Testis (tissue), 2 donors: ENCODE measurements at regions not wholly inside any gene's neighbourhood (a gene's known extent, or its start where the extent isn't known, plus 50 kb on each side); places are given as distances from the start of the nearest gene placed in this dataset.

Experiments used
- POLR2A ChIP-seq: fragments of 450-650 bp; IDR thresholded peaks from one replicate; pipeline ENCODE4 v1.6.1; 2017; ENCODE audit warnings: antibody characterized with exemption, mild to moderate bottlenecking, moderate library complexity
- TF ChIP-seq, protein P1 (sequence below), 3 experiments: fragments of 450-650 bp in 2 of 3; fragments of 200-600 bp in 1 of 3; sonication (generic) in 1 of 3; IDR thresholded peaks; one replicate each; pipeline ENCODE4 v1.5.1; 2016 to 2019; ENCODE audit warnings: antibody characterized with exemption in 3 of 3, mild to moderate bottlenecking in 2 of 3, moderate library complexity in 1 of 3

DNA sequence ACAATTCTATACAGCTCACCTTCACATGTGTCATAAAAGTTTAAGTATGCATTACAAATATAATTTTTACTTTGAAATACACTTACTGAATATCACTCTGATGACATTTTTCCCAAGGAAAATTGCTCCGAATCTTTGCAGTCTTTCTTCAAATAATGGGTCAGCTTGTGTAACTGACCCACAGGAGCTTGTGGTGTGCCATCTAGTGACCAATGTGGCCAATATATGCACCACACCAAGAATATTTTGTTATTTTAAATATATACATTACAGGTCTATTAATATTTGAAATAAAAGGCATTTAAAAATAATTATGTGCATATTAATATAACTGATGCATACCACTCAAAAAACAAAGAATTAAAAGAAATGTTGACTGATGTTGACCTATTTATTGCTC, 271.4 kb downstream of the TBX15 start:
- TF ChIP-seq, protein P1, sequence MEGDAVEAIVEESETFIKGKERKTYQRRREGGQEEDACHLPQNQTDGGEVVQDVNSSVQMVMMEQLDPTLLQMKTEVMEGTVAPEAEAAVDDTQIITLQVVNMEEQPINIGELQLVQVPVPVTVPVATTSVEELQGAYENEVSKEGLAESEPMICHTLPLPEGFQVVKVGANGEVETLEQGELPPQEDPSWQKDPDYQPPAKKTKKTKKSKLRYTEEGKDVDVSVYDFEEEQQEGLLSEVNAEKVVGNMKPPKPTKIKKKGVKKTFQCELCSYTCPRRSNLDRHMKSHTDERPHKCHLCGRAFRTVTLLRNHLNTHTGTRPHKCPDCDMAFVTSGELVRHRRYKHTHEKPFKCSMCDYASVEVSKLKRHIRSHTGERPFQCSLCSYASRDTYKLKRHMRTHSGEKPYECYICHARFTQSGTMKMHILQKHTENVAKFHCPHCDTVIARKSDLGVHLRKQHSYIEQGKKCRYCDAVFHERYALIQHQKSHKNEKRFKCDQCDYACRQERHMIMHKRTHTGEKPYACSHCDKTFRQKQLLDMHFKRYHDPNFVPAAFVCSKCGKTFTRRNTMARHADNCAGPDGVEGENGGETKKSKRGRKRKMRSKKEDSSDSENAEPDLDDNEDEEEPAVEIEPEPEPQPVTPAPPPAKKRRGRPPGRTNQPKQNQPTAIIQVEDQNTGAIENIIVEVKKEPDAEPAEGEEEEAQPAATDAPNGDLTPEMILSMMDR (IDR thresholded peaks at IDR 0.05), result peak in 1 of 3 experiments; percentile 13
- no peak for TF ChIP-seq POLR2A
